ENCODE measurements at regions not wholly inside any gene's neighbourhood (a gene's known extent, or its start where the extent isn't known, plus 50 kb on each side); places are given as distances from the start of the nearest gene placed in this dataset.

DNA sequence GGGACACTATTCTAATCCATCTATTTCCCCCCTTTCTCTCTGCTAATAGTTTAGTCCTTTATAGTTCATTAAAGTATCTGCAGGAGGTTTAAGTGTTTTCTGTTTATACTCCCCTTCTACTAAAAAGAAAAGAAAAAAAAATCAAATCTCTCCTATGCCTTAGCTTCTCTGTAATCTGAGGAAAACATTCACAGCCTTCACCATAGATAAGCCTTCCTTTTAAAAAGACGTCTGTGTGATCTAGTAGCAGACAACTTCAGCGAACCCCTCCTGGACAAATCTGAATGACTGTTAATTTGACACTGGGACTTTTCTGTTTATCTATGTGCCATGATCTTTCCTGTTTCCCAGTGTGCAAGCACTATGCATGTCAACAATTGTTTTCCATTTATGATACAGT lies 70.4 kb upstream of the CDH19 start:
- TF ChIP-seq, protein P1, sequence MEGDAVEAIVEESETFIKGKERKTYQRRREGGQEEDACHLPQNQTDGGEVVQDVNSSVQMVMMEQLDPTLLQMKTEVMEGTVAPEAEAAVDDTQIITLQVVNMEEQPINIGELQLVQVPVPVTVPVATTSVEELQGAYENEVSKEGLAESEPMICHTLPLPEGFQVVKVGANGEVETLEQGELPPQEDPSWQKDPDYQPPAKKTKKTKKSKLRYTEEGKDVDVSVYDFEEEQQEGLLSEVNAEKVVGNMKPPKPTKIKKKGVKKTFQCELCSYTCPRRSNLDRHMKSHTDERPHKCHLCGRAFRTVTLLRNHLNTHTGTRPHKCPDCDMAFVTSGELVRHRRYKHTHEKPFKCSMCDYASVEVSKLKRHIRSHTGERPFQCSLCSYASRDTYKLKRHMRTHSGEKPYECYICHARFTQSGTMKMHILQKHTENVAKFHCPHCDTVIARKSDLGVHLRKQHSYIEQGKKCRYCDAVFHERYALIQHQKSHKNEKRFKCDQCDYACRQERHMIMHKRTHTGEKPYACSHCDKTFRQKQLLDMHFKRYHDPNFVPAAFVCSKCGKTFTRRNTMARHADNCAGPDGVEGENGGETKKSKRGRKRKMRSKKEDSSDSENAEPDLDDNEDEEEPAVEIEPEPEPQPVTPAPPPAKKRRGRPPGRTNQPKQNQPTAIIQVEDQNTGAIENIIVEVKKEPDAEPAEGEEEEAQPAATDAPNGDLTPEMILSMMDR (IDR thresholded peaks at IDR 0.05; ENCODE audit: low read length), result no peak
- TF ChIP-seq EZH2 (optimal IDR thresholded peaks at IDR 0.05; ENCODE audit: low read depth, low read length), result no peak
